NCI-H2029 treated with DMSO at 0.1 percent for 48 hours (cell line): ENCODE measurements at regions not wholly inside any gene's neighbourhood (a gene's known extent, or its start where the extent isn't known, plus 50 kb on each side); places are given as distances from the start of the nearest gene placed in this dataset.
"Not testable (repeated sequence)": the region's sequence is repeated elsewhere in the genome, so short reads cannot be mapped to it uniquely, and the experiment has no call there.

Source experiments
- DNase-seq: peaks from one replicate; lab custom pipeline; 2025; lab: John Stamatoyannopoulos, UW

DNA sequence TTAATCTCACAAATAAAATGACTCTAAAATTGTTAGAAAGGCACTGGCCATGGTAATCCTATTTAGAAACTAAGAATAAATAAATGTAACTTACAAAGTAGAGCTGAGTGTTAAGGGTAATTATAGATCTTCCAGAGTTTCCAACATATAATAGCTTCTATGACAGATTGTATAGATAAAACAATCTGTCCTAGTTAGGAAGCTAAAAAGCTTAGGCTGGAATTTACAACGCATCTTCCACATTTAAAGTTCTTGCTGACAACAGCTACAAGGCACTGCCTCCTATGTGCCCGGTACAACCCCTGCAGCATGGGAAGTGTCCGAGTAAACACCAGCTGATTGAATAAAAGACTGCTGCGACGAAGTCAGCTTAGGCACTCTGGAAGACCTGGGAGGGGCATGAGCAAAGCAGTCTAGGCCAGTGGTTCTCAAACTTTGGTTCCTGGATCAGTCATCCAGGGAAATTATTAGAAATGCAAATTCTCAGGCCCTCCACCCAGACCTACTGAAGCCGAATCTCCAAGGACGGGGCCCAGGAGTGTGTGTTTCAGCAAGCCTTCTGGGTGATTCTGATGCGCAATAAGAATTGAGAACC is 635.6 kb upstream of the TBX3 start:
- DNase-seq: no peak

DNA sequence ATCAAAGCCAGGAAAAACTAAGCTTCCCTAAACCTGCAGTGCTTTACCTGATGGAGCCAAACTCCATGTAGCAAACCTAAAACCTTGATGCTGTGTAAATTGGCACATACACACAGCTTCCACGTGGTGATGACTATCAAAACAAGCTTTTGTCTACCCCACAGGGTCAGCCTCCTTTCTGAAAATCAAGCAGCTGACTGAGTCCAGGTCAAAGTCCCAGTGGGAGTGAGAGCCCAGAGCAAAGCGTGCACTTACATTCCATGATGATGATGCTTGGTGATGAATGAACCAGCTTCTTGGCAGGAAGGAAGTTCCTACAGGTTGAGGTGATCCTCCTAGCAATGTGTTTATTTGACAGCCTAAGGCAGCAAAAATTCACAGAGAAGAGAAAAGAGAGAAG is 630.0 kb upstream of the TBX3 start:
- DNase-seq: no peak

GRCh38 chr12:115312901-115313300 is 628.9 kb upstream of the TBX3 start:
- peak; percentile 36 for DNase-seq

- no peak for DNase-seq
Observed at GRCh38 chr12:115311875-115312274, 627.9 kb upstream of the TBX3 start.

DNA sequence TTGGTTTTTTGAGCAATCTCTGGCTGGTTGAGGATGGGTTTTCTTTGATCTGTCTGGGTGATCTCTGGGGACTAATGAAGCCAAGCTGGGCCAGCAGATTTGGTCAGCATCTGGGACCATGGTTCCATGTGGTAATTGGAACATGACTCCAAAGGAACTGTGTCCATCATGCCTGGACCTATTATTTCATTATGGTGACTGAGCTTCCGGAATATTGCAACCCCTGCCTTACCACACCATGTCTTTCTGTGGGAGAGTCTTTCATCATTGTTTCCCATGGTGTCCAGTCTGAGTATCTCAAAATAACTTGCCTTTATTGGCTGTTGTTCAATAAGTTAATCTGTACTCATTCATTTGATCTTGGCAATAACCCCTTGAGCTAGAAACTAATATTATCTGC is 624.9 kb upstream of the TBX3 start:
- DNase-seq: no peak

DNA sequence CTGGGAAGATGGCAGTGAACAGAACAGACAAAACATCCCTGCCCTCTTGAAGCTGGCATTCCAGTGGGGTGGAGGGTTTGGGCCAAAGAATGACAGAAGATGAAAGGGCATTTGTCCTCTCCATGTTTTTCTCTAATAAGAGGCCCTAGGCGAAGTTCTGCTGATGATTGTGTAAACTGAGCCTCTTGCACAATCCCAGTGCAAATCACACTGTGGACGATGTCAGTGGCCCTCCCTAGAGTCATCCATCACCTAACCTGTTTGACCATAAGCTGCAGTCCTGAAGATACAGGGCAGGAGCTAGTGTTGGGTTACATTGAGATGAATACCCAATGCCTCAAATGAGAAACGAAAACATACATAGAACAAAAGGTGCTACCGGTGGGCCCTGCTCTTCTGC is 622.4 kb upstream of the TBX3 start:
- no peak for DNase-seq

GRCh38 chr12:115305867-115306266 is 621.9 kb upstream of the TBX3 start:
- DNase-seq: no peak

DNA sequence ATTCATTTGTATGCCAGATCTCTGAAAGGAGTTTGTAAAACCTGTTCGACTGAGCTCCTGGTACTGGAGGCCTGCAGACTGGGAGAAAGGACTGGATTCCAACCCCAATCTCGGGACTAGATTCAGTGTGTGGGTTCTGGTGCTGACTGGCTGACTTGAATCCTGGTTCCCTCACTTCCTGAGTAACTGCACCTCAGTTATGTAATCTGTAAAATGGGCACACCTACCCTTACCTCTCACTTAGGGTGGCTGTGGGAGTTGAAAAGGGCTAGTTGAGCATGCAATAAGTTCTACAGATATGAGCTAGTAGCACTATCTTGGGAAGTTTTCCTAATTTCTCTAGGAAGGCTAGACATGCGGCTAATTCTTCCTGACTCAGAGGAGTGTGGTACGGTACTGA is 621.3 kb upstream of the TBX3 start:
- DNase-seq: no peak

GRCh38 chr12:115303723-115304309 is 619.8 kb upstream of the TBX3 start:
- no peak for DNase-seq

DNA sequence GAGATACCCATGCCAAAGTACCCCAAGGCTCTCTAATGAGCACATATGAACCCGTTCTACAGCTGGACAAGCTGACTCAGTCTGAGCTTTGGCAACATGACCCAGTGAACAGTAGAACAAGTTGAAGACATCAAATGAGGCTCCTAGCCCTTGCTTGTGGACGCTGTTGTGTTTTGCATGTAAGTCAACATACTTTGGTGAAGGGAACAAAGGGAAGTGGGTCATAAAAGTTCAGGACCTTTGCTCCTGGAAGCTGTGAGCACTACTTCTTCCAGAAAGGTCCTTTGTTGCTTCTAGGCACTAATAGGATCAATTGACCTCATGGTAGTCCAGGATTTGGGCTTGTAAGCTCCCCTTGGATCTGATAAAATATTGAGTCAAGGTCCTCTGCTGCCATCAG is 613.5 kb upstream of the TBX3 start:
- no peak for DNase-seq

GRCh38 chr12:115296613-115297198 is 612.7 kb upstream of the TBX3 start:
- DNase-seq: no peak

DNA sequence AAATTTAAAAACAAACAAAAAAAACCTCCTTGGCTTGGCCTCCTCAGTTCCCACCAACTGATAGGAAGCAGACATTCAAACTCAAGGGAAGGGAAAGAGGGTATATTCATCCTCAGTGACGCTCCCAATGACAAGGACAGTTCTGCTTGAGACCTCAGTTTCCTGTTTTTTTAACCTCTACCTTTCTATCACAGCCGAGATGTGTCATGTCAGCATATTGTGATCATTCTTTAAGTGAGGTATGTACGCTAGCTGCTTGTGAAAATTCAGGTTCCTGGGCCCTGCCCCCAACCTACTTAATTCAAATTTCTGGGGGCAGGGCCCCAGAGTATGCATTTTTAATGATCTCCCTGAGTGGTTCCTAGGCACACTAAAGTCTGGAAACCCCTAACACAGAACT is 611.9 kb upstream of the TBX3 start:
- no peak for DNase-seq

DNA sequence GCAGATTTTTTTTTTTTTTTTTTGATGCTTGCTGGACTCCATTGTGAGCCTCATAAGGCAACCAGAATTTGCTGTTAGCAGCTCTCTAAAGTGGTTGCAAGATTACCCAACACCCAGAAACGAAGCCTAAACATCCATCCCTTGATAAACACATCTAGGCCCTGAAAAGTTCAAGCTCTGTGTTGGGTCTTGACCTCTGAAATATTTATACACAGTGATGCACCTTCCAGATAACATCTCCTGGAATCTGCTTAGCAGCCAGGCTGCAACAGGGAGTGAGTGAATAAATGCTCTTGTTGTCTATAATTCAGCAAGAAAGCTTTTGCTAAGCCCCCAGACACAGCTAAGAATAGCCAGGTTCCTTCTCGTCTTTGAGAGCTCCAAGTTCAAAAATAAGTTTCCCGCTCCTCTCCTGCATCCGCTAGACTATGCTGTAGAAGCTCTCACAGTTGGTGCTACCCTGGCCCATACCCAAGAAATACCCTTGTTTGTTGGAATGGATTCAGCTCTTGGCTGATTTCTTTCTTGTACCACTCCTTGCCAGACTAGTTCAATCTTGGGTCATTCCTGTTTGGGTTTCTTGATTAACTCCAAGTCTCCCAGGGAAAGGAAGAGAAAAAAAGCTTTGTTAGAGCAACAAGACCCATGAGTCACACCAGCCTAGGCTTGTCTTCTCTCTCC is 610.6 kb upstream of the TBX3 start:
- DNase-seq: no peak

DNA sequence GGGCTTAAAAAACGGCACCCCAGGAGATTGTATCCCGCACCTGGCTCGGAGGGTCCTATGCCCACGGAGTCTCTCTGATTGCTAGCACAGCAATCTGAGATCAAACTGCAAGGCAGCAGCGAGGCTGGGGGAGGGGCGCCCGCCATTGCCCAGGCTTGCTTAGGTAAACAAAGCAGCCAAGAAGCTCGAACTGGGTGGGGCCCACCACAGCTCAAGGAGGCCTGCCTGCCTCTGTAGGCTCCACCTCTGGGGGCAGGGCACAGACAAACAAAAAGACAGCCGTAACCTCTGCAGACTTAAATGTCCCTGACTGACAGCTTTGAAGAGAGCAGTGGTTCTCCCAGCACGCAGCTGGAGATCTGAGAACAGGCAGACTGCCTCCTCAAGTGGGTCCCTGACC is 601.5 kb upstream of the TBX3 start:
- DNase-seq: not testable (repeated sequence)

DNA sequence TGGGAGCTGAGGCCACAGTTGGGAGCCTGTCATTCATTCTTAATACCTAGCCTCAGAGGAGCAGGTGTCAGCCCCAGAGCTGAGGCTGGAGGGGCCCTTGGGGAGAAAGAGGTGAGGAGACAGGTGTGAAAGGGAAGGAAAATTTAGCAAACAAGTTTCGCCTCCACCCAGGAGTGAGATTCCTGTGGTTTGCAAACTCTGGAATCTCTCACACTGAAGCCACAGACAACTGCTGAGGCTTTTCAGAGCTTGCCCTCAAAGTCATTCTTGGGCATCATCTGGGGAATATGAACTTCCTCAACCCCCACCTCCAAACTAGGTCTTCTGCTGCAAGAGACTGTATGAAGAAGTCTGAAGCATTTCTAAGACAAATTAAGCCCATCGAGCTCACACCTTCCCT is 589.5 kb upstream of the TBX3 start:
- DNase-seq: no peak

- DNase-seq: peak; percentile 19
Observed at GRCh38 chr12:115268451-115268850, 584.5 kb upstream of the TBX3 start.

DNA sequence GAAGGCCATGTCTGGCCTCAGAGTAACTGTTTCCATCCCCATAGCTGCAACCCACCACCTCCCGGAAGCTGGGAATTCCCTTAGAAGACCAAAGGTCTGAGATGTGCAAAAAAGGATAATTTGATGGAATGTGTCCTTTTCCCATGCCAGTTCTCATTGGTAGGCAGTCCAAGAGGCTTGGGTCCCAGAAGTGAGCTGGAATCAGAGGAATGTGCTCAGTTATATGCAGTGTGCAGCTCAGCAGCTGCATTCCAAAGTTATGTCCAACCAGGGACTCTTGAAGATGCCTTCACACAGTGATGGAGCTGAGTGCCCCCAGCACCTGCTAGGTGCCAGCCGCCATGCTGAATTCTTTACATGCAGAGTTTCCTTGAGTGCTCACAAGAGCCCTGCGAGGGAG is 583.9 kb upstream of the TBX3 start:
- no peak for DNase-seq

DNA sequence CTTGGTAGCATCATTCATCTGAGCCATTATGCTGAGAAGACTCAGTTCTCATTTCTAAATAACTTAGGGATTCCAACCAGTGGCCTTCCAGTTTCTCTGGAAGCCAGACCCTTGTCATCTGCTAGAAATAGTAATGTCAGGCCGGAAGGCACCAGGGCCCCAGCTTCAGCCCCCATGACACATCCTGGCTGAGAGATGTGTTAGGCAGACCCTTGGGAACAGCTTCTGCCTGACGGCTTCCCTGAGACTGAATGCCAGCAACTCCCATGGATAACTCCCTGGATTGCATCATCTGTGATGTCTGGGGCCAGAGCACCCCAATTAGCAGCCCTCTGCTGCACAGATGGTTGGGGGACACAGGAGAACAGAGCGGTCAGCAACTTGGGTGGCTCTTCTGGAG is 583.5 kb upstream of the TBX3 start:
- no peak for DNase-seq

DNA sequence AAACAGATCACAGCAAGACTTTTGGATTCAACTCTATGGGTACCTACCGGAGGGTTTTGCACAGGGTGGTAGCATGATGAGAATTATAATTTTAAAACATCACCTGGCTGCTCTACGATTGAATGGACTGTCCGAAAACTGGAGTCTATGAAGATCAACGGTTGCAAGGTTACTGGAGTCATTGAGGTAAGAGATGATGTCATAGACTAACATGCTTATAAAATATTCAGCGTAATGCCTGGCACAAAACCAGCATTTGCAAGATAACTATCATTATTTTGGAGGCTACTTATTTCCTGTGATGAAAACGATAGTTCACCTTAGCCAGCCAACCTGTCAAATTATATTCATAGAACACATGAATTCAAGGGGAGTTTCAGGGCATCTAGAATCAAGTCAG is 580.6 kb upstream of the TBX3 start:
- DNase-seq: no peak

- DNase-seq: peak; percentile 83
Observed at GRCh38 chr12:115261691-115262398, 577.9 kb upstream of the TBX3 start.

GRCh38 chr12:115260762-115261675 is 577.0 kb upstream of the TBX3 start:
- DNase-seq: no peak
